ENCODE measurements at regions not wholly inside any gene's neighbourhood (a gene's known extent, or its start where the extent isn't known, plus 50 kb on each side); places are given as distances from the start of the nearest gene placed in this dataset.
"Not testable (repeated sequence)": the region's sequence is repeated elsewhere in the genome, so short reads cannot be mapped to it uniquely, and the experiment has no call there.

- DNase-seq (ENCODE audit: insufficient read length, low spot score) (no peak), FAIRE-seq (no peak)
- TF ChIP-seq, protein P1, sequence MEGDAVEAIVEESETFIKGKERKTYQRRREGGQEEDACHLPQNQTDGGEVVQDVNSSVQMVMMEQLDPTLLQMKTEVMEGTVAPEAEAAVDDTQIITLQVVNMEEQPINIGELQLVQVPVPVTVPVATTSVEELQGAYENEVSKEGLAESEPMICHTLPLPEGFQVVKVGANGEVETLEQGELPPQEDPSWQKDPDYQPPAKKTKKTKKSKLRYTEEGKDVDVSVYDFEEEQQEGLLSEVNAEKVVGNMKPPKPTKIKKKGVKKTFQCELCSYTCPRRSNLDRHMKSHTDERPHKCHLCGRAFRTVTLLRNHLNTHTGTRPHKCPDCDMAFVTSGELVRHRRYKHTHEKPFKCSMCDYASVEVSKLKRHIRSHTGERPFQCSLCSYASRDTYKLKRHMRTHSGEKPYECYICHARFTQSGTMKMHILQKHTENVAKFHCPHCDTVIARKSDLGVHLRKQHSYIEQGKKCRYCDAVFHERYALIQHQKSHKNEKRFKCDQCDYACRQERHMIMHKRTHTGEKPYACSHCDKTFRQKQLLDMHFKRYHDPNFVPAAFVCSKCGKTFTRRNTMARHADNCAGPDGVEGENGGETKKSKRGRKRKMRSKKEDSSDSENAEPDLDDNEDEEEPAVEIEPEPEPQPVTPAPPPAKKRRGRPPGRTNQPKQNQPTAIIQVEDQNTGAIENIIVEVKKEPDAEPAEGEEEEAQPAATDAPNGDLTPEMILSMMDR (IDR thresholded peaks at IDR 0.05; ENCODE audit: insufficient read depth, missing control alignments), result no peak
Measured at GRCh38 chr5:7250004-7250403, 145.9 kb upstream of the ADCY2 start.

GRCh38 chr5:7250611-7251010 is 145.3 kb upstream of the ADCY2 start:
- DNase-seq (ENCODE audit: insufficient read length, low spot score) (no peak), FAIRE-seq (peak; percentile 58)
- TF ChIP-seq, protein P1 (IDR thresholded peaks at IDR 0.05; ENCODE audit: insufficient read depth, missing control alignments), result no peak

DNA sequence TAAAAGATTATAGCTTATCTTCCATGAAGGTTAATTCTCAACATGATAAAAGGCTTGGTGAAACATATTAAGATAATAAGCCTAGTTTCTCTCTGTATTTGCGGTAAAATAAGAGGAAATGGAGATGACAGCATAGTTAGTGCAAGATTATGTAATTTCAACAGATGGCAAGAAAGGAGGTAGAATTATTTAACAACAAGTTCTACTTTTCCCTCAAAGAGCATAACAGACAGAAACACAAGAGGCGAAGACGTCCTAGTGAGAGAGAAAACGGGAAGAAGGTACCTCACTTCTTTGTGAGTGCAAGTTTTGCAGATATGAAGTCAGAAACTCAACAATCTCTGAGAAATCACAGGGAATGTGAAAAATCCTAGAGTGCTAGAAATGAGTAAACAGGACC is 144.8 kb upstream of the ADCY2 start:
- peak; percentile 67 for FAIRE-seq
- DNase-seq (ENCODE audit: insufficient read length, low spot score), result no peak
- TF ChIP-seq, protein P1 (IDR thresholded peaks at IDR 0.05; ENCODE audit: insufficient read depth, missing control alignments), result no peak

DNA sequence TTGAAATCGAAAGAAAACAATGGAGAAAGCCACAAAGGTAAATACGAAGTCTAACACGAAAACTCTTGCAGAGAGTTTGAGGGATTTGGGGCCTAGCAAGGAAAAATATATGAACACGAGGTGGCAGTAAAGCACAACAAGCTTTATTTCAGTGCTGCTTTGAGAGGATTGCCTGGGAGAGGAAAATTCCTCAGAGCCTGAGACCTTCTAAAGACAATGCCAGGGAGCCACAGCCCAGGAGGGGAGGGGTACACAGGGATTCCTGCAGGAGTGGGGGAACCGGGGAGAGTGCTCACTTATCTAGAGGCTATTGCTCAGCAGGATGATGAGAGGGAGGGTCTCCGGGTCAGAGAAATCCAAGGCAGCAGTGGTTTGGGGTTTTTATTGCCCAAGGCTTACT is 134.9 kb upstream of the ADCY2 start:
- peak; percentile 41 for FAIRE-seq

GRCh38 chr5:7261900-7262299 is 134.0 kb upstream of the ADCY2 start:
- DNase-seq (ENCODE audit: insufficient read length, low spot score), result no peak
- no peak for FAIRE-seq
- TF ChIP-seq, protein P1 (IDR thresholded peaks at IDR 0.05; ENCODE audit: insufficient read depth, missing control alignments), result no peak

More for the DNA sequence above, 134.9 kb upstream of the ADCY2 start:
- TF ChIP-seq, protein P1 (IDR thresholded peaks at IDR 0.05; ENCODE audit: insufficient read depth, missing control alignments), result peak; percentile 50
- no peak for DNase-seq (ENCODE audit: insufficient read length, low spot score)

GRCh38 chr5:7263398-7264015 is 132.4 kb upstream of the ADCY2 start:
- not testable (repeated sequence) for FAIRE-seq; DNase-seq (ENCODE audit: insufficient read length, low spot score)

DNA sequence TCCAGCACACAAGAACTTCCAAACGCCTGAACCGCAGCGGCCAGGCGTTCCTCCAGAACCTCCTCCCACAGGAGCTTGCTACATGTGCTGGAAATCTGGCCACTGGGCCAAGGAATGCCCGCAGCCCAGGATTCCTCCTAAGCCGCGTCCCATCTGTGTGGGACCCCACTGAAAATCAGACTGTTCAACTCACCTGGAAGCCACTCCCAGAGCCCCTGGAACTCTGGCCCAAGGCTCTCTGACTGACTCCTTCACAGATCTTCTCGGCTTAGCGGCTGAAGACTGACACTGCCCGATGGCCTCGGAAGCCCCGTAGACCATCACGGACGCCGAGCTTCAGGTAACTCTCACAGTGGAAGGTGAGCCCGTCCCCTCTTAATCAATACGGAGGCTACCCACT is 130.2 kb upstream of the ADCY2 start:
- DNase-seq (ENCODE audit: insufficient read length, low spot score); FAIRE-seq: not testable (repeated sequence)

DNA sequence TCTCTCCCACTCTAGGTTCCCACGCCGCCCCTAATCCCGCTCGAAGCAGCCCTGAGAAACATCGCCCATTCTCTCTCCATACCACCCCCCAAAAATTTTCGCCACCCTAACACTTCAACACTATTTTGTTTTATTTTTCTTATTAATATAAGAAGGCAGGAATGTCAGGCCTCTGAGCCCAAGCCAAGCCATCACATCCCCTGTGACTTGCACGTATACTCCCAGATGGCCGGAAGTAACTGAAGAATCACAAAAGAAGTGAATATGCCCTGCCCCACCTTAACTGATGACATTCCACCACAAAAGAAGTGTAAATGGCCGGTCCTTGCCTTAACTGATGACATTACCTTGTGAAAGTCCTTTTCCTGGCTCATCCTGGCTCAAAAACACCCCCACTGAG is 127.2 kb upstream of the ADCY2 start:
- not testable (repeated sequence) for DNase-seq (ENCODE audit: insufficient read length, low spot score); FAIRE-seq

DNA sequence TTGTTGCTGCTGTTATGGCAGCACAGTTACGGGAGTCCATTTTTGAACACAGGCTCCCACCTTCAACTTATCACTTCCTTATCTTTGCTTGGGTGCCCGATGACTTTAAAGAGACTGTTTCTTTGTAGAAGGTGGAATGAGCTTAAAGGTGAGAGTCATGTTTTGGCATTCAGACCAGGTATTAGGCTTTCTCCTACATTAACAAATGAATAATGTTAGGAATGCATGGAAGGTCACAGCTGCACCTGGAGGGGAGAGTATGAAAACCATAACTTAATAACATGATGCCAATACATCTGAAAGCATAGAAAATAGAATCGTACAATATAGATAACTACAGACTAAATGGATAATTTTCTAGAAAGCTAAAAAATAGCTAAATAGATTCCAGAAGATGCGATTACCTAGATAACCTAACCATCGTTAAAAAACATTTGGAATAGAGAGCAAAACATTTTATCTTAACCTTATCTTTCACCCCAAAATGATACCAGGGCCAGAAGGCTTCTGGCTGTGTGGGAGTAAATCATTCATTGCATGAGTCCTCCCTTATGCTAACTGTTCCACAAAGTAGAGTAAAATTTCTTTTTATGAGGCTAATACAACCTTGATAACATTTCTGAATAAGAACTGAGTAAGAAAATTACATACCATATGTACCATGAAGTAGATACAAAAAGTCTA is 126.2 kb upstream of the ADCY2 start:
- DNase-seq (ENCODE audit: insufficient read length, low spot score) (no peak), FAIRE-seq (no peak)
- TF ChIP-seq, protein P1 (IDR thresholded peaks at IDR 0.05; ENCODE audit: insufficient read depth, missing control alignments), result no peak

All from D721Med (cell line).